IMR-90 (cell line): ENCODE measurements at regions not wholly inside any gene's neighbourhood (a gene's known extent, or its start where the extent isn't known, plus 50 kb on each side); places are given as distances from the start of the nearest gene placed in this dataset.

Experiments
- ATAC-seq: fragments of 200-7000 bp; cut with Tn5 transposase; 2 replicates; pipeline ENCODE4 v1.9.1; 2020; ENCODE audit warnings: low read depth, mild to moderate bottlenecking, moderate library complexity
- BruUV-seq: library from RNA; stranded (reverse); fragments of 400-500 nt; replicated peaks from 2 replicates; lab custom pipeline; 2021; lab: Mats Ljungman, UMichigan
- CTCF ChIA-PET: fragments of 300-600 bp; formaldehyde crosslinking; extraction: SDS; loops from one replicate; lab custom pipeline; 2021; ENCODE audit warnings: antibody characterized with exemption; lab: Yijun Ruan, JAX
- POLR2A ChIA-PET: fragments of 300-600 bp; sonication (Branson Sonifier 250); formaldehyde crosslinking; loops from one replicate; lab custom pipeline; 2022; ENCODE audit warnings: antibody characterized with exemption; ENCODE audit not compliant: unreplicated experiment; lab: Charles Lee
- DNase-seq: peaks from one replicate; pipeline ENCODE4 v3.0.0; 2013
- H2AFZ ChIP-seq: replicated peaks from 2 replicates; pipeline ENCODE3; 2013; ENCODE audit warnings: low read length, mild to moderate bottlenecking; ENCODE audit not compliant: poor library complexity
- H2AK5ac ChIP-seq: 2 replicates; pipeline ENCODE4 v1.6.1; 2013; ENCODE audit warnings: low read depth, low read length, inconsistent platforms
- H2AK9ac ChIP-seq: replicated peaks from 2 replicates; pipeline ENCODE3; 2013; ENCODE audit warnings: mild to moderate bottlenecking, low read depth, low read length, moderate library complexity; ENCODE audit not compliant: poor library complexity
- H2BK120ac ChIP-seq: 2 replicates; pipeline ENCODE4 v1.6.1; 2013; ENCODE audit warnings: low read depth, low read length, inconsistent platforms
- H2BK15ac ChIP-seq: 3 replicates; pipeline ENCODE4 v1.6.1; 2013; ENCODE audit warnings: low read depth, low read length, inconsistent platforms
- H2BK20ac ChIP-seq: 2 replicates; pipeline ENCODE4 v1.6.1; 2013; ENCODE audit warnings: low read depth, mild to moderate bottlenecking, inconsistent platforms, low read length, moderate library complexity
- H2BK5ac ChIP-seq: 2 replicates; pipeline ENCODE4 v1.6.1; 2013; ENCODE audit warnings: mild to moderate bottlenecking, low read depth, low read length, inconsistent platforms; ENCODE audit not compliant: poor library complexity, severe bottlenecking
- H3K14ac ChIP-seq: replicated peaks from 2 replicates; pipeline ENCODE4 v1.6.1; 2013; ENCODE audit warnings: low read depth, low read length, inconsistent platforms
- H3K18ac ChIP-seq: 2 replicates; pipeline ENCODE4 v1.6.1; 2013; ENCODE audit warnings: low read depth, low read length, control low read depth
- H3K23ac ChIP-seq: 2 replicates; pipeline ENCODE4 v1.6.1; 2013; ENCODE audit warnings: low read depth, low read length, inconsistent platforms
- H3K27ac ChIP-seq: 2 replicates; pipeline ENCODE4 v1.5.1; 2013; ENCODE audit warnings: mild to moderate bottlenecking, control low read depth, low read length; ENCODE audit not compliant: insufficient read depth
- H3K27me3 ChIP-seq: 2 replicates; pipeline ENCODE4 v1.6.1; 2013; ENCODE audit warnings: low read length; ENCODE audit not compliant: control insufficient read depth, insufficient read depth
- H3K36me3 ChIP-seq: 2 replicates; pipeline ENCODE4 v1.6.1; 2013; ENCODE audit warnings: low read length, mixed read lengths; ENCODE audit not compliant: control insufficient read depth, insufficient read depth
- H3K4ac ChIP-seq: 2 replicates; pipeline ENCODE4 v1.6.1; 2013; ENCODE audit warnings: low read depth, low read length, inconsistent platforms
- H3K4me1 ChIP-seq: 2 replicates; pipeline ENCODE4 v1.6.1; 2013; ENCODE audit warnings: low read length, mixed read lengths; ENCODE audit not compliant: control insufficient read depth, insufficient read depth
- H3K4me2 ChIP-seq: 2 replicates; pipeline ENCODE4 v1.6.1; 2013; ENCODE audit warnings: low read depth, mild to moderate bottlenecking, control low read depth, low read length, moderate library complexity
- H3K4me3 ChIP-seq: 2 replicates; pipeline ENCODE4 v1.5.1; 2013; ENCODE audit warnings: low read depth, mild to moderate bottlenecking, control low read depth, low read length, moderate library complexity; ENCODE audit not compliant: insufficient read depth
- H3K56ac ChIP-seq: 2 replicates; pipeline ENCODE4 v1.6.1; 2013; ENCODE audit warnings: low read length, inconsistent platforms; ENCODE audit not compliant: insufficient read depth; ENCODE audit errors: extremely low read depth
- H3K79me1 ChIP-seq, 2 experiments: 2 replicates each; pipeline ENCODE4 v1.6.1; 2013; ENCODE audit warnings: low read length in 2 of 2, inconsistent platforms in 1 of 2, low read depth in 1 of 2
- H3K9ac ChIP-seq: 2 replicates; pipeline ENCODE4 v1.6.1; 2013; ENCODE audit warnings: low read depth, low read length, control low read depth
- H3K9me1 ChIP-seq: 2 replicates; pipeline ENCODE4 v1.6.1; 2013; ENCODE audit warnings: low read length, inconsistent platforms; ENCODE audit not compliant: insufficient read depth
- H3K9me3 ChIP-seq: 2 replicates; pipeline ENCODE4 v1.6.1; 2013; ENCODE audit warnings: low read length; ENCODE audit not compliant: control insufficient read depth, insufficient read depth
- H4K20me1 ChIP-seq: 2 replicates; pipeline ENCODE4 v1.6.1; 2013; ENCODE audit warnings: low read length, inconsistent platforms; ENCODE audit not compliant: insufficient read depth
- H4K5ac ChIP-seq: 2 replicates; pipeline ENCODE4 v1.6.1; 2013; ENCODE audit warnings: mild to moderate bottlenecking, low read depth, low read length, control low read depth
- H4K8ac ChIP-seq, 2 experiments: 2 replicates each; pipeline ENCODE4 v1.6.1; 2013; ENCODE audit warnings: low read depth in 2 of 2, low read length in 2 of 2, control low read depth in 1 of 2, inconsistent platforms in 1 of 2
- H4K91ac ChIP-seq: 2 replicates; pipeline ENCODE4 v1.6.1; 2013; ENCODE audit warnings: low read depth, low read length, inconsistent platforms; ENCODE audit not compliant: insufficient read depth
- BHLHE40 ChIP-seq: fragments of 150-350 bp; IDR thresholded peaks from 2 replicates; pipeline ENCODE4 v1.6.1; 2016; ENCODE audit warnings: mild to moderate bottlenecking, low read depth, low read length
- CEBPB ChIP-seq: IDR thresholded peaks from 2 replicates; pipeline ENCODE4 v1.6.1; 2012; ENCODE audit warnings: low read depth, low read length, improper control_type of control experiment
- MAFK ChIP-seq: IDR thresholded peaks from 2 replicates; pipeline ENCODE4 v1.6.1; 2012; ENCODE audit warnings: low read depth, low read length, improper control_type of control experiment
- MXI1 ChIP-seq: IDR thresholded peaks from 2 replicates; pipeline ENCODE4 v1.6.1; 2012; ENCODE audit warnings: low read depth, mild to moderate bottlenecking, low read length, moderate library complexity, borderline replicate concordance
- POLR2A ChIP-seq: IDR thresholded peaks from 2 replicates; pipeline ENCODE4 v1.6.1; 2012; ENCODE audit warnings: mild to moderate bottlenecking, low read depth, low read length
- RAD21 ChIP-seq: IDR thresholded peaks from 2 replicates; pipeline ENCODE4 v1.6.1; 2012; ENCODE audit warnings: low read length, improper control_type of control experiment
- RCOR1 ChIP-seq: IDR thresholded peaks from 2 replicates; pipeline ENCODE4 v1.6.1; 2012; ENCODE audit warnings: mild to moderate bottlenecking, low read length, improper control_type of control experiment; ENCODE audit not compliant: insufficient replicate concordance
- RFX5 ChIP-seq: IDR thresholded peaks from 2 replicates; pipeline ENCODE4 v1.8.0; 2012; ENCODE audit warnings: low read depth, mild to moderate bottlenecking, low read length, moderate library complexity
- SMC3 ChIP-seq: fragments of 150-350 bp; IDR thresholded peaks from 2 replicates; pipeline ENCODE4 v1.6.1; 2016; ENCODE audit warnings: low read depth, mild to moderate bottlenecking, antibody characterized with exemption, low read length, moderate library complexity
- WGBS, 2 experiments: methylation state at CpG; one replicate each; pipeline versions ENCODE4 v1.1.5 to v1.1.7; 2013; ENCODE audit warnings: missing lambda C conversion rate in 2 of 2; ENCODE audit not compliant: insufficient read length in 1 of 2; ENCODE audit errors: extremely low coverage in 2 of 2; 5-methylcytosine and 5-hydroxymethylcytosine counted together
- dilution Hi-C: fragments of 300-500 bp; cut with HindIII; formaldehyde crosslinking; loops from one replicate; pipeline ENCODE4 v1.14.3; 2018; ENCODE audit warnings: low sequenced_read_pairs; ENCODE audit not compliant: unreplicated experiment
- in situ Hi-C: fragments of 300-500 bp; cut with MboI; formaldehyde crosslinking; loops from 3 replicates; pipeline ENCODE4 v1.14.3; 2019; ENCODE audit warnings: low sequenced_read_pairs, inconsistent platforms, mixed read lengths
- intact Hi-C: fragments of 100-400 bp; cut with micrococcal nuclease; formaldehyde crosslinking; loops from 2 replicates; pipeline ENCODE4 v1.10.0; 2022
- TF ChIP-seq, protein P1 (sequence below): fragments of 150-350 bp; IDR thresholded peaks from 2 replicates; pipeline ENCODE4 v1.6.1; 2017; ENCODE audit warnings: mild to moderate bottlenecking, antibody characterized with exemption, low read length, low read depth

DNA sequence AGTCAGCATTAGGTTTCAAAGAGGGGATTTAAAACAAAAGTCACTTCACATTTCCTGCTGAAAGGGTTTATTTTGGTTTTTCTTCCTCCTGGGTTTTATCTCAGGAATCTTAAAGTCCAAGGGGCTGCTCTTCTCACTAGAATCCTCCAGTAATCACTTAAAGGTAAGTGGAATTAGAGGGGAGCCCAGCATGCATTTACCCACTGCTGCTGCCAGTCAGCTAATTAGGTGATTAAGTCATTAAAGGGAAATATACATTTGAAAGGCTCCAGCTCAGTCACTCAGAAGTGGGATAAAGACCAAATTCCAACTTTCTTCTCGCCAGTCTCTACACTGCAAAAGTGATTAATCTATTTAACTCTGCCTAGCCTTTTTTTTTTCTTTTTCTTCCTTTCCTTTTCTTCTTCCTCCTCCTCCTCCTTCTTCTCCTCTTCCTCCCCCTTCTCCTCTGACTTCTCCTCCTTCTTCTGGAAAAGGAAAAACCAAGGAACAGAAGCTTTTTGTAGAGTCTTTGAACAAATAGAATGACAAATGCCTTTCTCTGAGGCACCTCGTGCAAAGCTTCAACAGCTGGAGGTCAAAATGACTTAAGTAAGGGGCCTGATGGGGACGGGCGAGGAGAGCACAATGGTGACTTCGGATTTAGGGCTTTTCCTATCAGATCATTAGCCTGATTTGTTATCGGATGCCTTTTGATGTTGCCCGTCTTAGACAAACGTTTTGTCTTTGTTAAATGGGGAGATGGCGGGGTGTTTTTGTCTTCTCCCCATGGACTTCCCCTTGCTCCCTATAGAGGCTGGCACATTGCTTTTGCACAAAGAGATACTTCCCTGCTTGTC lies 617.6 kb downstream of the IRX1 start:
- Histone ChIP-seq H2AFZ (no peak overlapping the region), H2AK9ac (no peak overlapping the region), H2BK20ac (no peak overlapping the region), H3K9me1 (no peaks in the 10 kb centered on the region), H3K9me3 (peaks cover 17% of the 10 kb centered on the region), H3K14ac (no peak overlapping the region), H4K8ac (no peak overlapping the region), H3K4ac (no peak overlapping the region), H3K9ac (no peak overlapping the region), H3K27ac (no peak overlapping the region), H3K4me1 (no peaks in the 10 kb centered on the region), H2BK120ac (no peak overlapping the region), H4K91ac (no peak overlapping the region), H4K20me1 (no peaks in the 10 kb centered on the region), H3K23ac (no peak overlapping the region), H3K4me2 (no peak overlapping the region), H2BK15ac (no peak overlapping the region), H2AK5ac (no peak overlapping the region), H4K5ac (no peak overlapping the region), H3K27me3 (no peaks in the 10 kb centered on the region), H3K4me3 (no peak overlapping the region), H2BK5ac (no peak overlapping the region), H3K79me1 (no peaks in the 10 kb centered on the region), H3K18ac (no peak overlapping the region), H3K56ac (no peak overlapping the region), H3K36me3 (no peaks in the 10 kb centered on the region)
- dilution Hi-C loops = no loop called here
- no peak for DNase-seq
- BruUV-seq = no TSS peak
- 0% methylated on average over 1 of the region's 9 CpGs; no CpG with 5 or more reads in 1 of the 2 experiments for WGBS, 2 experiments
- CTCF ChIA-PET = interaction anchor here (0.6 kb wide), 2 partner anchors 34 to 1661 kb away, joined by 3 read pairs; no protein-coding TSS in a partner anchor
- intact Hi-C loops = no loop called here
- TF ChIP-seq RFX5 = no peak
- TF ChIP-seq, protein P1, sequence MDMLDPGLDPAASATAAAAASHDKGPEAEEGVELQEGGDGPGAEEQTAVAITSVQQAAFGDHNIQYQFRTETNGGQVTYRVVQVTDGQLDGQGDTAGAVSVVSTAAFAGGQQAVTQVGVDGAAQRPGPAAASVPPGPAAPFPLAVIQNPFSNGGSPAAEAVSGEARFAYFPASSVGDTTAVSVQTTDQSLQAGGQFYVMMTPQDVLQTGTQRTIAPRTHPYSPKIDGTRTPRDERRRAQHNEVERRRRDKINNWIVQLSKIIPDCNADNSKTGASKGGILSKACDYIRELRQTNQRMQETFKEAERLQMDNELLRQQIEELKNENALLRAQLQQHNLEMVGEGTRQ = no peak
- TF ChIP-seq RCOR1 = no peak
- TF ChIP-seq MAFK = no peak
- TF ChIP-seq RAD21 = no peak
- TF ChIP-seq POLR2A = no peak
- no peak for TF ChIP-seq BHLHE40
- no peak for TF ChIP-seq CEBPB
- TF ChIP-seq SMC3 = no peak
- no peak for TF ChIP-seq MXI1
- POLR2A ChIA-PET = no interaction called here
- in situ Hi-C loops = no loop called here
- no peak for ATAC-seq
